Esophagus muscularis mucosa (tissue), 3 donors: ENCODE measurements at regions not wholly inside any gene's neighbourhood (a gene's known extent, or its start where the extent isn't known, plus 50 kb on each side); places are given as distances from the start of the nearest gene placed in this dataset.

ENCODE experiments used
- CTCF ChIP-seq, 3 experiments: fragments of 200-600 bp in 2 of 3; fragments of 450-650 bp in 1 of 3; sonication (generic) in 2 of 3; IDR thresholded peaks; one replicate each; pipeline ENCODE4 v1.5.1; 2017 to 2019; ENCODE audit warnings: antibody characterized with exemption in 3 of 3, mild to moderate bottlenecking in 2 of 3, moderate library complexity in 1 of 3
- EP300 ChIP-seq: sonication (generic); formaldehyde crosslinking; IDR thresholded peaks from one replicate; pipeline ENCODE4 v1.6.1; 2017; ENCODE audit warnings: antibody characterized with exemption

DNA sequence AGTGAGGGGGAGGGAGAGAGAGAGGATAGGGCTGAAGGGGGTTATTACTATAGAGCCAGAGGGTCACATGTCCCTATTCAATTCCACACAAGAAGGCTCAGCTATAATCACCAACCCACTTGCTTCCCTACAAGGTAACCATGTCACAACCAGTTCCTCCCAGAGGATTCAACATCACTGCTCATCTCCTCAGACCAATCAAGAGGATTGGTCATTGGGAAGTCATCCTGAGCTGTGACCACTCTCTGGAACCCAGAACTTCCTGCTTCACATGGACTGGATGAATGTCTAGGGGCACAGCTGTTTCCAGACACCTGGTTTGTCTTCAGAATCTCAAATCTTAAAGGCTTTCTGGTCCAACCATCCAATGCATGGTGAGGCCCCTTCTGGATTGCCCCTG, 154.9 kb upstream of the SDK2 start:
- TF ChIP-seq CTCF (IDR thresholded peaks at IDR 0.05) (no peak), EP300 (no peak)
